GM18519 (cell line): ENCODE measurements at regions not wholly inside any gene's neighbourhood (a gene's known extent, or its start where the extent isn't known, plus 50 kb on each side); places are given as distances from the start of the nearest gene placed in this dataset.

Experiments
- ATAC-seq: cut with Tn5 transposase; IDR thresholded peaks from one replicate; pipeline ENCODE4 v1.9.1; 2021; ENCODE audit warnings: mild to moderate bottlenecking, moderate library complexity; ENCODE audit not compliant: unreplicated experiment, low FRiP score

GRCh38 chr4:35986537-35986936 is 257.8 kb downstream of the ARAP2 start:
- no peak for ATAC-seq

GRCh38 chr4:35993606-35994005 is 250.7 kb downstream of the ARAP2 start:
- ATAC-seq = no peak

GRCh38 chr4:36000941-36001557 is 243.3 kb downstream of the ARAP2 start:
- no peak for ATAC-seq

GRCh38 chr4:36003051-36003450 is 241.3 kb downstream of the ARAP2 start:
- ATAC-seq = no peak

- ATAC-seq = no peak
These were observed 240.0 kb downstream of the ARAP2 start for GRCh38 chr4:36004204-36004851.

- ATAC-seq = no peak
These were observed 238.1 kb downstream of the ARAP2 start for GRCh38 chr4:36006226-36006625.

GRCh38 chr4:36010397-36010929 is 233.9 kb downstream of the ARAP2 start:
- ATAC-seq = no peak

GRCh38 chr4:36011381-36011780 is 232.9 kb downstream of the ARAP2 start:
- ATAC-seq = no peak

GRCh38 chr4:36012503-36012902 is 231.8 kb downstream of the ARAP2 start:
- no peak for ATAC-seq

GRCh38 chr4:36013206-36013605 is 231.1 kb downstream of the ARAP2 start:
- ATAC-seq = no peak
